Astrocyte (in vitro differentiated cells and primary cell): ENCODE measurements at regions not wholly inside any gene's neighbourhood (a gene's known extent, or its start where the extent isn't known, plus 50 kb on each side); places are given as distances from the start of the nearest gene placed in this dataset.

ENCODE experiments used
- CTCF ChIP-seq: IDR thresholded peaks from 2 replicates; pipeline ENCODE4 v1.5.1; 2011; ENCODE audit warnings: low read depth, mild to moderate bottlenecking, inconsistent platforms, low read length, moderate library complexity; ENCODE audit not compliant: insufficient read depth
- EZH2 ChIP-seq: IDR thresholded peaks from 2 replicates; pipeline ENCODE4 v1.6.1; 2012; ENCODE audit warnings: mild to moderate bottlenecking, low read length, inconsistent platforms; ENCODE audit not compliant: insufficient read depth

GRCh38 chr9:103991001-103991400 lies 103.1 kb upstream of the SMC2 start:
- no peak for TF ChIP-seq CTCF
- no peak for TF ChIP-seq EZH2
